Glomerular visceral epithelial cell (primary cell): ENCODE measurements at regions not wholly inside any gene's neighbourhood (a gene's known extent, or its start where the extent isn't known, plus 50 kb on each side); places are given as distances from the start of the nearest gene placed in this dataset.

ENCODE experiments used
- DNase-seq: peaks from one replicate; pipeline ENCODE4 v3.0.0-alpha.2; 2016; ENCODE audit errors: extremely low spot score

- DNase-seq: no peak
Measured at GRCh38 chr20:56925082-56925830, 296.1 kb downstream of the TFAP2C start.

GRCh38 chr20:56925831-56926170 is 296.7 kb downstream of the TFAP2C start:
- no peak for DNase-seq

GRCh38 chr20:56926501-56926900 is 297.4 kb downstream of the TFAP2C start:
- no peak for DNase-seq

GRCh38 chr20:56927127-56927526 is 298.0 kb downstream of the TFAP2C start:
- DNase-seq: no peak

GRCh38 chr20:56928007-56928406 is 298.9 kb downstream of the TFAP2C start:
- no peak for DNase-seq

- no peak for DNase-seq
Measured at GRCh38 chr20:56929606-56930005, 300.5 kb downstream of the TFAP2C start.

- DNase-seq: no peak
Measured at GRCh38 chr20:56930876-56931275, 301.8 kb downstream of the TFAP2C start.

- no peak for DNase-seq
Measured at GRCh38 chr20:56932575-56933330, 303.6 kb downstream of the TFAP2C start.

GRCh38 chr20:56933331-56933698 is 304.2 kb downstream of the TFAP2C start:
- no peak for DNase-seq

GRCh38 chr20:56934888-56935287 is 305.8 kb downstream of the TFAP2C start:
- no peak for DNase-seq

- DNase-seq: no peak
Measured at GRCh38 chr20:56940466-56940865, 311.4 kb downstream of the TFAP2C start.

- no peak for DNase-seq
Measured at GRCh38 chr20:56941101-56941686, 312.1 kb downstream of the TFAP2C start.

- no peak for DNase-seq
Measured at GRCh38 chr20:56943946-56944945, 315.1 kb downstream of the TFAP2C start.

- no peak for DNase-seq
Measured at GRCh38 chr20:56945057-56945456, 316.0 kb downstream of the TFAP2C start.

GRCh38 chr20:56945901-56946300 is 316.8 kb downstream of the TFAP2C start:
- DNase-seq: no peak

GRCh38 chr20:56949318-56949717 is 317.1 kb downstream of the BMP7 start:
- DNase-seq: no peak

- DNase-seq: no peak
Measured at GRCh38 chr20:56952258-56953047, 314.0 kb downstream of the BMP7 start.

GRCh38 chr20:56953048-56953586 is 313.3 kb downstream of the BMP7 start:
- no peak for DNase-seq

- DNase-seq: no peak
Measured at GRCh38 chr20:56954797-56955196, 311.6 kb downstream of the BMP7 start.

- DNase-seq: no peak
Measured at GRCh38 chr20:56955680-56956079, 310.8 kb downstream of the BMP7 start.

- no peak for DNase-seq
Measured at GRCh38 chr20:56956534-56956933, 309.9 kb downstream of the BMP7 start.
